Chondrocyte (in vitro differentiated cells): ENCODE measurements at regions not wholly inside any gene's neighbourhood (a gene's known extent, or its start where the extent isn't known, plus 50 kb on each side); places are given as distances from the start of the nearest gene placed in this dataset.
A peak's percentile ranks its signal among the peaks of the same experiment; 100 is the strongest.

Source experiments
- DNase-seq: peaks from one replicate; pipeline ENCODE4 v3.0.0; 2021; ENCODE audit warnings: mixed read lengths, low spot score
- H3K27ac Mint-ChIP-seq: one replicate; pipeline ENCODE4 v1.8.0; 2021; ENCODE audit warnings: mild to moderate bottlenecking, moderate library complexity, mixed read lengths; ENCODE audit not compliant: unreplicated experiment
- H3K27me3 Mint-ChIP-seq: 2 replicates; pipeline ENCODE4 v1.8.0; 2021; ENCODE audit warnings: low read depth, mixed read lengths
- H3K36me3 Mint-ChIP-seq: 2 replicates; pipeline ENCODE4 v1.8.0; 2021; ENCODE audit warnings: low read depth, mixed read lengths
- H3K4me1 Mint-ChIP-seq: 2 replicates; pipeline ENCODE4 v1.8.0; 2021; ENCODE audit warnings: low read depth, mild to moderate bottlenecking, mixed read lengths
- H3K4me3 Mint-ChIP-seq: one replicate; pipeline ENCODE4 v1.8.0; 2021; ENCODE audit warnings: mild to moderate bottlenecking, moderate library complexity, mixed read lengths; ENCODE audit not compliant: unreplicated experiment
- H3K9me3 Mint-ChIP-seq: 2 replicates; pipeline ENCODE4 v1.8.0; 2021; ENCODE audit warnings: low read depth, mixed read lengths
- TF ChIP-seq, protein P1 (sequence below): fragments of 200-600 bp; sonication (generic); IDR thresholded peaks from 2 replicates; pipeline ENCODE4 v1.5.0; 2021; ENCODE audit warnings: antibody characterized with exemption, mild to moderate bottlenecking, moderate library complexity

DNA sequence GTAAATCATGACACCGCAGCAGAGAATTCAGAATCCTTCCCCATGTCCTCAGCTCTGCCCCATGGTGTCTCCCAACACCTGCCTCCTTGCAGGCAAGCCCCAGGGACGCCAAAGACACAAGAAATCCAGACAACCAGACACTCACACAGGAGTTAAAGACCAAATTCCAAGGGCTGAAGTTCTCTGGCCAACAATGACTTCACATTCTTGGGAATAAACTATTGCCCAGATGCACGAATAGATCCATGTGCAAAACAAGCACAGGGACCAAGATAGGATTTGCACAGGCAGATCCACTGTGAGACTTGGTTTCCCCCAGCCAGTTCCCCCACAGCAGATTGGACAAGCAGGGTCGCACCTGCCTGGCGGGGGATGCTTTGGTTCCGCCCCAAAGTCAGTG, 246.7 kb downstream of the SOD2 start:
- Mint-ChIP-seq H3K9me3 (no peaks in the 10 kb centered on the region), H3K27me3 (peaks cover 10% of the 10 kb centered on the region), H3K27ac (no peak overlapping the region), H3K4me1 (peaks cover 13% of the 10 kb centered on the region), H3K36me3 (no peaks in the 10 kb centered on the region), H3K4me3 (no peak overlapping the region)
- TF ChIP-seq, protein P1, sequence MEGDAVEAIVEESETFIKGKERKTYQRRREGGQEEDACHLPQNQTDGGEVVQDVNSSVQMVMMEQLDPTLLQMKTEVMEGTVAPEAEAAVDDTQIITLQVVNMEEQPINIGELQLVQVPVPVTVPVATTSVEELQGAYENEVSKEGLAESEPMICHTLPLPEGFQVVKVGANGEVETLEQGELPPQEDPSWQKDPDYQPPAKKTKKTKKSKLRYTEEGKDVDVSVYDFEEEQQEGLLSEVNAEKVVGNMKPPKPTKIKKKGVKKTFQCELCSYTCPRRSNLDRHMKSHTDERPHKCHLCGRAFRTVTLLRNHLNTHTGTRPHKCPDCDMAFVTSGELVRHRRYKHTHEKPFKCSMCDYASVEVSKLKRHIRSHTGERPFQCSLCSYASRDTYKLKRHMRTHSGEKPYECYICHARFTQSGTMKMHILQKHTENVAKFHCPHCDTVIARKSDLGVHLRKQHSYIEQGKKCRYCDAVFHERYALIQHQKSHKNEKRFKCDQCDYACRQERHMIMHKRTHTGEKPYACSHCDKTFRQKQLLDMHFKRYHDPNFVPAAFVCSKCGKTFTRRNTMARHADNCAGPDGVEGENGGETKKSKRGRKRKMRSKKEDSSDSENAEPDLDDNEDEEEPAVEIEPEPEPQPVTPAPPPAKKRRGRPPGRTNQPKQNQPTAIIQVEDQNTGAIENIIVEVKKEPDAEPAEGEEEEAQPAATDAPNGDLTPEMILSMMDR: no peak
- DNase-seq: no peak

DNA sequence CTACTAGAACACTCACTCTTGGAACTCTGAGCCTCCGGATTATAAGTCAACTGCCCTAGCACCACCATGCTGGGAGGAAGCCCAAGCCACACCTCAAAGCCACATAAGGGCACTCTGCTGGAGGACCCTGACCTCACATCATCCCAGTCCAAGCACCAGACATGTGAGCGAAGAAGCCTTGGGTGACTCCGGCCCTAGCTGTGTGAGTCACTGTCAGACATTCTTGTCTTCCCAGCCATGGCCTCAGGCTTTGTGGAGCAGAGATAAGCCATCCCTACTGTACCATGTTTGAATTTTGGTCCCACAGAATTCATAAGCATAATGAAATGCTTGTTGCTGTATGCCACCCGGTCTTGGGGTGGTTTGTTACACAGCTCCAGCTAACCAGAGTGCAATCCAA, 247.7 kb downstream of the SOD2 start:
- Mint-ChIP-seq H3K4me1 (peaks cover 3% of the 10 kb centered on the region), H3K4me3 (no peak overlapping the region), H3K27ac (no peak overlapping the region), H3K36me3 (no peaks in the 10 kb centered on the region), H3K27me3 (peaks cover 12% of the 10 kb centered on the region), H3K9me3 (no peaks in the 10 kb centered on the region)
- TF ChIP-seq, protein P1: no peak
- DNase-seq: no peak

GRCh38 chr6:159444056-159444760, 248.8 kb downstream of the SOD2 start:
- Mint-ChIP-seq H3K9me3 (no peaks in the 10 kb centered on the region), H3K27me3 (peaks cover 12% of the 10 kb centered on the region), H3K4me1 (peaks cover 2% of the 10 kb centered on the region), H3K36me3 (no peaks in the 10 kb centered on the region), H3K27ac (peak overlapping the region; percentile 4), H3K4me3 (no peak overlapping the region)
- no peak for DNase-seq
- TF ChIP-seq, protein P1: no peak

GRCh38 chr6:159443417-159443920, 249.6 kb downstream of the SOD2 start:
- TF ChIP-seq, protein P1: no peak
- H3K27ac Mint-ChIP-seq: no peak overlapping the region
- H3K4me3 Mint-ChIP-seq: no peak overlapping the region

DNA sequence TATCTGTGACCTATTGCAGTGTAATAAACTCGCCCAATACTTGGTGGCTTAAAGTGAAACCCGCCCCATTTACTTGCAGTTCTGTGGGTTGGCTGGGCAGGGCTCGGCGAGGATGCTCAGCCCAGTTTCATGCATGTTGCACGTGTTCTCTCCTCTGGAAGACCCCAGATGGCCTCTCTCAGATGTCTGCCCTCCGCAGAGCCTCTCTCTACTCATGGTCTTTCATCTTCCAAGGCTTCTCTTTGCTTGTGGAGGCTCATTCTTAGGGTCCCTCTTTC, 251.4 kb downstream of the SOD2 start:
- Mint-ChIP-seq H3K36me3 (no peaks in the 10 kb centered on the region), H3K4me3 (no peak overlapping the region), H3K27ac (no peak overlapping the region), H3K27me3 (peaks cover 12% of the 10 kb centered on the region), H3K4me1 (peaks cover 2% of the 10 kb centered on the region), H3K9me3 (no peaks in the 10 kb centered on the region)
- TF ChIP-seq, protein P1: no peak
- DNase-seq: no peak

More at GRCh38 chr6:159443417-159443920, 249.6 kb downstream of the SOD2 start:
- no peak for DNase-seq
- Mint-ChIP-seq H3K27me3 (peaks cover 12% of the 10 kb centered on the region), H3K36me3 (no peaks in the 10 kb centered on the region), H3K4me1 (peaks cover 2% of the 10 kb centered on the region), H3K9me3 (no peaks in the 10 kb centered on the region)
